PC-3 (cell line): ENCODE measurements at regions not wholly inside any gene's neighbourhood (a gene's known extent, or its start where the extent isn't known, plus 50 kb on each side); places are given as distances from the start of the nearest gene placed in this dataset.

Source experiments
- ATAC-seq: fragments of 200-7000 bp; cut with Tn5 transposase; 2 replicates; pipeline ENCODE4 v1.9.1; 2020; ENCODE audit warnings: mild to moderate bottlenecking, moderate library complexity
- BruUV-seq: library from RNA; stranded (reverse); fragments of 400-500 nt; replicated peaks from 2 replicates; lab custom pipeline; 2021; lab: Mats Ljungman, UMichigan
- CTCF ChIA-PET: fragments of 300-600 bp; sonication (Branson Sonifier 250); formaldehyde crosslinking; loops from one replicate; lab custom pipeline; 2022; ENCODE audit warnings: antibody characterized with exemption; lab: Charles Lee
- POLR2A ChIA-PET: fragments of 300-600 bp; sonication (Branson Sonifier 250); formaldehyde crosslinking; loops from one replicate; lab custom pipeline; 2022; ENCODE audit warnings: antibody characterized with exemption; ENCODE audit not compliant: unreplicated experiment; lab: Charles Lee
- DNase-seq: peaks from one replicate; pipeline ENCODE4 v3.0.0-alpha.2; 2015
- H2AFZ ChIP-seq: fragments of 300-600 bp; sonication (generic); 2 replicates; pipeline ENCODE4 v1.6.0; 2016; ENCODE audit warnings: antibody characterized with exemption, low read length
- H3F3A ChIP-seq: fragments of 300-600 bp; sonication (generic); one replicate; pipeline ENCODE4 v1.6.0; 2017; ENCODE audit warnings: antibody characterized with exemption, low read length, control low read depth, mild to moderate bottlenecking; ENCODE audit not compliant: unreplicated experiment
- H3K27ac ChIP-seq: fragments of 300-600 bp; sonication (generic); 2 replicates; pipeline ENCODE4 v1.5.1; 2016; ENCODE audit warnings: mild to moderate bottlenecking, low read length
- H3K27me3 ChIP-seq: fragments of 300-600 bp; sonication (generic); 2 replicates; pipeline ENCODE4 v1.6.1; 2016; ENCODE audit warnings: low read length, mixed read lengths
- H3K36me3 ChIP-seq: fragments of 300-600 bp; sonication (generic); 2 replicates; pipeline ENCODE4 v1.6.1; 2016; ENCODE audit warnings: low read depth, mixed run types, low read length, mixed read lengths
- H3K4me1 ChIP-seq: fragments of 300-600 bp; sonication (generic); 2 replicates; pipeline ENCODE4 v1.5.1; 2016; ENCODE audit warnings: low read length; ENCODE audit not compliant: insufficient read depth
- H3K4me2 ChIP-seq: fragments of 300-600 bp; sonication (generic); 2 replicates; pipeline ENCODE4 v1.6.0; 2016; ENCODE audit warnings: low read length
- H3K4me3 ChIP-seq: fragments of 300-600 bp; sonication (generic); 2 replicates; pipeline ENCODE4 v1.5.1; 2016; ENCODE audit warnings: mild to moderate bottlenecking, low read length, mixed read lengths
- H3K79me2 ChIP-seq: fragments of 300-600 bp; sonication (generic); 2 replicates; pipeline ENCODE4 v1.6.1; 2017; ENCODE audit warnings: low read length, mixed read lengths
- H3K9ac ChIP-seq: fragments of 300-600 bp; sonication (generic); 2 replicates; pipeline ENCODE4 v1.6.0; 2016; ENCODE audit warnings: mild to moderate bottlenecking, low read length
- H3K9me2 ChIP-seq: fragments of 300-600 bp; sonication (generic); replicated peaks from 2 replicates; pipeline ENCODE4 v1.6.1; 2016; ENCODE audit warnings: mixed run types, low read length, mixed read lengths
- H3K9me3 ChIP-seq: fragments of 300-600 bp; sonication (generic); 2 replicates; pipeline ENCODE4 v1.6.1; 2016; ENCODE audit warnings: low read length, mixed read lengths
- H4K20me1 ChIP-seq: fragments of 300-600 bp; sonication (generic); 2 replicates; pipeline ENCODE4 v1.6.1; 2016; ENCODE audit warnings: low read length, mixed read lengths
- CTCF ChIP-seq: fragments of 300-600 bp; sonication (generic); conservative IDR thresholded peaks from 2 replicates; pipeline ENCODE4 v1.5.1; 2017; ENCODE audit warnings: antibody characterized with exemption, low read depth, mild to moderate bottlenecking, low read length
- EZH2 ChIP-seq: fragments of 300-600 bp; sonication (generic); IDR thresholded peaks from one replicate; pipeline ENCODE4 v1.6.1; 2017; ENCODE audit warnings: antibody characterized with exemption, mild to moderate bottlenecking, low read length; ENCODE audit not compliant: unreplicated experiment
- EZH2phosphoT487 ChIP-seq: fragments of 300-600 bp; sonication (generic); IDR thresholded peaks from 2 replicates; pipeline ENCODE4 v1.6.1; 2018; ENCODE audit warnings: mild to moderate bottlenecking, antibody characterized with exemption, low read length, borderline replicate concordance
- intact Hi-C: fragments of 100-400 bp; cut with micrococcal nuclease; formaldehyde crosslinking; loops from 2 replicates; pipeline ENCODE4 v1.9.0; 2023

- CTCF ChIA-PET, result no interaction called here
- DNase-seq (no peak), ATAC-seq (no peak)
- Histone ChIP-seq H3K9me3 (no peaks in the 10 kb centered on the region), H3K27me3 (peaks cover 54% of the 10 kb centered on the region), H3F3A (no peaks in the 10 kb centered on the region), H3K9me2 (no peaks in the 10 kb centered on the region; the same call in 1 of the 2 replicates), H3K36me3 (no peaks in the 10 kb centered on the region), H3K79me2 (no peaks in the 10 kb centered on the region), H3K9ac (no peak overlapping the region), H3K4me3 (no peak overlapping the region), H4K20me1 (no peaks in the 10 kb centered on the region), H3K4me1 (no peaks in the 10 kb centered on the region), H3K4me2 (no peak overlapping the region), H2AFZ (no peak overlapping the region), H3K27ac (no peak overlapping the region)
- no peak for TF ChIP-seq EZH2
- TF ChIP-seq EZH2phosphoT487, result no peak
- no peak for TF ChIP-seq CTCF
- intact Hi-C loops, result no loop called here
- POLR2A ChIA-PET, result no interaction called here
- BruUV-seq, result no TSS peak
Observed at GRCh38 chr1:229000187-229000586, 264.9 kb downstream of the RHOU start.

GRCh38 chr1:229001467-229002011, 266.3 kb downstream of the RHOU start:
- no peak overlapping the region for H3K9ac ChIP-seq
- no peak overlapping the region for H3K4me2 ChIP-seq
- H3K9me3 ChIP-seq, result no peaks in the 10 kb centered on the region
- DNase-seq (no peak), ATAC-seq (no peak)
- TF ChIP-seq EZH2phosphoT487, result no peak
- no peak for TF ChIP-seq CTCF
- TF ChIP-seq EZH2, result no peak
- no peak overlapping the region for H2AFZ ChIP-seq
- H3K36me3 ChIP-seq, result no peaks in the 10 kb centered on the region
- intact Hi-C loops, result no loop called here
- no peaks in the 10 kb centered on the region for H4K20me1 ChIP-seq
- H3K4me1 ChIP-seq, result no peaks in the 10 kb centered on the region
- no peaks in the 10 kb centered on the region for H3F3A ChIP-seq
- H3K27ac ChIP-seq, result no peak overlapping the region
- ChIA-PET POLR2A (no interaction called here), CTCF (no interaction called here)
- H3K9me2 ChIP-seq, result no peaks in the 10 kb centered on the region
- H3K79me2 ChIP-seq, result no peaks in the 10 kb centered on the region
- H3K27me3 ChIP-seq, result peaks cover 50% of the 10 kb centered on the region
- no TSS peak for BruUV-seq
- no peak overlapping the region for H3K4me3 ChIP-seq

GRCh38 chr1:229002037-229002436, 266.8 kb downstream of the RHOU start:
- no peak for TF ChIP-seq EZH2

More at GRCh38 chr1:229002037-229002436, 266.8 kb downstream of the RHOU start:
- H3K27me3 ChIP-seq, result peaks cover 50% of the 10 kb centered on the region
- ChIA-PET POLR2A (no interaction called here), CTCF (no interaction called here)
- no peaks in the 10 kb centered on the region for H4K20me1 ChIP-seq
- no peak overlapping the region for H3K9ac ChIP-seq
- no peak overlapping the region for H3K4me3 ChIP-seq
- intact Hi-C loops, result no loop called here
- no peak overlapping the region for H3K27ac ChIP-seq
- no peaks in the 10 kb centered on the region for H3K36me3 ChIP-seq
- no peak overlapping the region for H3K4me2 ChIP-seq
- no peaks in the 10 kb centered on the region for H3F3A ChIP-seq
- no peaks in the 10 kb centered on the region for H3K9me2 ChIP-seq
- DNase-seq (no peak), ATAC-seq (no peak)
- H3K79me2 ChIP-seq, result no peaks in the 10 kb centered on the region
- BruUV-seq, result no TSS peak
- H3K4me1 ChIP-seq, result no peaks in the 10 kb centered on the region
- no peaks in the 10 kb centered on the region for H3K9me3 ChIP-seq
- no peak overlapping the region for H2AFZ ChIP-seq
